Heart right ventricle (tissue), 16 donors: ENCODE measurements at regions not wholly inside any gene's neighbourhood (a gene's known extent, or its start where the extent isn't known, plus 50 kb on each side); places are given as distances from the start of the nearest gene placed in this dataset.

Source experiments
- ATAC-seq, 8 donors: fragments of 200-7000 bp; cut with Tn5 transposase; one replicate each; pipeline ENCODE4 v1.9.1; 2020; ENCODE audit warnings: mild to moderate bottlenecking in 8 of 8, moderate library complexity in 8 of 8, moderate number of reproducible peaks in 1 of 8
- DNase-seq, 2 donors: peaks; one replicate each; pipeline ENCODE4 v3.0.0-alpha.2; 2020
- H3K27ac ChIP-seq, 10 donors: fragments of 200-600 bp; sonication (generic) in 2 of 10; one replicate each; pipeline versions ENCODE4 v1.5.0 to v1.8.0; 2020 to 2022; ENCODE audit warnings: mild to moderate bottlenecking in 3 of 10
- H3K27me3 ChIP-seq, 7 donors: fragments of 200-600 bp; one replicate each; pipeline ENCODE4 v1.8.0; 2021 to 2022; ENCODE audit warnings: mild to moderate bottlenecking in 2 of 7
- H3K36me3 ChIP-seq, 9 donors: fragments of 200-600 bp; sonication (generic) in 1 of 9; one replicate each; pipeline versions ENCODE4 v1.5.0 to v1.8.0; 2020 to 2022; ENCODE audit warnings: mild to moderate bottlenecking in 2 of 9
- H3K4me1 ChIP-seq, 9 donors: fragments of 200-600 bp; sonication (generic) in 1 of 9; one replicate each; pipeline versions ENCODE4 v1.5.0 to v1.8.0; 2020 to 2022; ENCODE audit warnings: mild to moderate bottlenecking in 4 of 9
- H3K4me3 ChIP-seq, 10 donors: fragments of 200-600 bp; sonication (generic) in 2 of 10; one replicate each; pipeline versions ENCODE4 v1.5.0 to v1.8.0; 2020 to 2022; ENCODE audit warnings: mild to moderate bottlenecking in 7 of 10, moderate library complexity in 2 of 10
- H3K9me3 ChIP-seq, 11 donors: fragments of 200-600 bp in 10 of 11; sonication (generic) in 2 of 11; one replicate each; pipeline versions ENCODE4 v1.5.0 to v1.8.0; 2013 to 2022; ENCODE audit warnings: mild to moderate bottlenecking in 2 of 11, control low read depth in 1 of 11, moderate library complexity in 1 of 11
- CTCF ChIP-seq, 9 donors: fragments of 200-600 bp; sonication (generic) in 2 of 9; IDR thresholded peaks; one replicate each; pipeline versions ENCODE4 v1.5.0 to v1.8.0; 2021 to 2022; ENCODE audit warnings: antibody characterized with exemption in 9 of 9, mild to moderate bottlenecking in 5 of 9, moderate library complexity in 1 of 9
- WGBS, 2 donors: extraction: QIAGEN DNeasy Blood & Tissue Kit; methylation state at CpG; one replicate each; pipeline ENCODE4 v1.1.7; 2013; ENCODE audit warnings: inconsistent platforms in 1 of 2; 5-methylcytosine and 5-hydroxymethylcytosine counted together
- intact Hi-C, 10 donors: fragments of 100-400 bp; cut with DNase I; formaldehyde crosslinking; loops; one replicate each; pipeline versions ENCODE4 v1.11.1 to v1.14.2; 2022
- donor health status: Arrhythmogenic right ventricular cardiomyopathy.
- donor health status: ischemic (EF 13 %, LVEDD 7.1; RV severe dilation, severe dysfunction).
- donor health status: healthy with polysubstance abuse.
- donor health status: DM: no; HTN: yes; CAD: no.
- donor health status: DM: no; HTN: no; CAD: no.
- donor health status: ischemic (EF 25% LVEDD 6.9; RV normal size, moderate dysfunction).
- donor health status: ischemic (EF 25% LVEDD 5.7; RV mildly dilated, moderate dysfunction).
- donor health status: healthy.
- donor health status: DM: yes; HTN: yes; CAD: no.
- donor health status: Ischemic cardiomyopathy.
- donor health status: ischemic (EF 35%, LVEDD 5.7; RV mildly dilated, moderate dysfunction).
- donor health status: nonischemic (EF 11% LVEDD 7.7; RV severe dilation, severe dysfunction).
- donor health status: DM: yes; HTN: yes; CAD: no.
- donor health status: PGD.
- donor health status: ischemic (EF 29% LVEDD 5.4; RV normal size, mild dysfunction).
- donor health status: nonischemic (EF 23%, LVEDD 6.1; RV moderate dilation, normal function).

GRCh38 chr12:124679047-124679446 is 111.6 kb upstream of the NCOR2 start:
- intact Hi-C loops, result loop anchor here in 1 of 10 donors (10.0 kb wide), 1 partner anchor 104 kb away; no protein-coding TSS in a partner anchor
- TF ChIP-seq CTCF (IDR thresholded peaks at IDR 0.05), result no peak
- WGBS, 2 donors, result 87 to 93% methylated on average over 4 of the region's 4 CpGs

GRCh38 chr12:124678421-124678893 is 111.0 kb upstream of the NCOR2 start:
- Histone ChIP-seq H3K4me3 (no peak overlapping the region), H3K4me1 (peaks cover 17 to 65% (median 46%) of the 10 kb centered on the region in 9 donors), H3K27ac (peak overlapping the region in 1 of 10 donors; percentile 38), H3K9me3 (no peaks in the 10 kb centered on the region), H3K27me3 (no peaks in the 10 kb centered on the region), H3K36me3 (no peaks in the 10 kb centered on the region)
- TF ChIP-seq CTCF (IDR thresholded peaks at IDR 0.05), result no peak
- DNase-seq, result no peak
- WGBS, 2 donors, result 84 to 85% methylated on average over 15 of the region's 15 CpGs
- no peak for ATAC-seq
- intact Hi-C loops, result loop anchor here in 1 of 10 donors (10.0 kb wide), 1 partner anchor 104 kb away; no protein-coding TSS in a partner anchor

More at GRCh38 chr12:124679047-124679446, 111.6 kb upstream of the NCOR2 start:
- no peaks in the 10 kb centered on the region for H3K9me3 ChIP-seq
- peaks cover 17 to 71% (median 46%) of the 10 kb centered on the region in 9 donors for H3K4me1 ChIP-seq
- ATAC-seq (no peak), DNase-seq (no peak)
- peak overlapping the region in 9 of 10 donors; percentile 31 to 91 (median 57) for H3K27ac ChIP-seq
- H3K4me3 ChIP-seq, result no peak overlapping the region
- H3K27me3 ChIP-seq, result no peaks in the 10 kb centered on the region
- no peaks in the 10 kb centered on the region for H3K36me3 ChIP-seq

- DNase-seq (no peak), ATAC-seq (no peak)
- Histone ChIP-seq H3K9me3 (no peaks in the 10 kb centered on the region), H3K27ac (no peak overlapping the region), H3K4me1 (peaks cover 17 to 58% (median 42%) of the 10 kb centered on the region in 9 donors), H3K27me3 (no peaks in the 10 kb centered on the region), H3K4me3 (no peak overlapping the region), H3K36me3 (no peaks in the 10 kb centered on the region)
- intact Hi-C loops, result loop anchor here in 1 of 10 donors (10.0 kb wide), 1 partner anchor 103 kb away; no protein-coding TSS in a partner anchor
- WGBS, 2 donors, result 97 to 98% methylated on average over 21 of the region's 21 CpGs
- no peak for TF ChIP-seq CTCF (IDR thresholded peaks at IDR 0.05)
Measured at GRCh38 chr12:124677552-124678356, 110.3 kb upstream of the NCOR2 start.

GRCh38 chr12:124676714-124677462 is 109.5 kb upstream of the NCOR2 start:
- no peak for TF ChIP-seq CTCF (IDR thresholded peaks at IDR 0.05)
- peaks cover 16 to 50% (median 36%) of the 10 kb centered on the region in 9 donors for H3K4me1 ChIP-seq
- no peak for ATAC-seq
- no peaks in the 10 kb centered on the region for H3K27me3 ChIP-seq
- DNase-seq, result no peak
- intact Hi-C loops, result loop anchor here in 1 of 10 donors (10.0 kb wide), 1 partner anchor 102 kb away; no protein-coding TSS in a partner anchor
- H3K9me3 ChIP-seq, result no peaks in the 10 kb centered on the region
- H3K36me3 ChIP-seq, result no peaks in the 10 kb centered on the region
- WGBS, 2 donors, result 94 to 95% methylated on average over 42 of the region's 42 CpGs
- H3K27ac ChIP-seq, result peak overlapping the region in 1 of 10 donors; percentile 80
- no peak overlapping the region for H3K4me3 ChIP-seq
